Pulmonary artery endothelial cell (primary cell): ENCODE measurements at regions not wholly inside any gene's neighbourhood (a gene's known extent, or its start where the extent isn't known, plus 50 kb on each side); places are given as distances from the start of the nearest gene placed in this dataset.
A peak's percentile ranks its signal among the peaks of the same experiment; 100 is the strongest.

ENCODE experiments used
- DNase-seq: peaks from one replicate; pipeline ENCODE4 v3.0.0-alpha.2; 2011; ENCODE audit warnings: low read depth, low spot score

DNA sequence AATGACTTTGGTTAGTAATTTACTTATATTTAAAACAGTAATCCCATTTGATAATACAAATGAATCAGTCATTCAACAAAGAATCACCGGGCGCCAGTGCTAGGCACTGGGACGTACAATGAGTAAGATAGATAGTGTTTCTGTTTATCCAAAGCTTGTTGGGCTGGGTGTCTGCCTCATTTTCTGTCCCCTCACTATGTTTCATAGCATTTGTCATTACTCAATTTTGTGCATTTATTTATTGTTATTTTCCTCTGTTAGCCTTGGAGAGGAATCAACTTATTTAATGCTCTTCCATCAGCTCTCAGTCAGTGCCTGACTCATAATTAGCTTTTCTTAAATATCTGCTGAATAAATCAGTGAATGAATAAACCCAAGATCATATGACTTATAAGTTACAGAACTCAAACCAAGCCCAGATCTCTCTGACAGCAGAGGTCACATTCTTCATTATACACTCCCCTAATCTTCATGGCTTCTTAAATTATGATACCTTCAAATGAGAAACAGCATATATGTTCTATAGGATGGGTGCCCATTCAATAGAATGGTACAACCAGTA is 86.2 kb downstream of the TSPAN8 start:
- DNase-seq: no peak

DNA sequence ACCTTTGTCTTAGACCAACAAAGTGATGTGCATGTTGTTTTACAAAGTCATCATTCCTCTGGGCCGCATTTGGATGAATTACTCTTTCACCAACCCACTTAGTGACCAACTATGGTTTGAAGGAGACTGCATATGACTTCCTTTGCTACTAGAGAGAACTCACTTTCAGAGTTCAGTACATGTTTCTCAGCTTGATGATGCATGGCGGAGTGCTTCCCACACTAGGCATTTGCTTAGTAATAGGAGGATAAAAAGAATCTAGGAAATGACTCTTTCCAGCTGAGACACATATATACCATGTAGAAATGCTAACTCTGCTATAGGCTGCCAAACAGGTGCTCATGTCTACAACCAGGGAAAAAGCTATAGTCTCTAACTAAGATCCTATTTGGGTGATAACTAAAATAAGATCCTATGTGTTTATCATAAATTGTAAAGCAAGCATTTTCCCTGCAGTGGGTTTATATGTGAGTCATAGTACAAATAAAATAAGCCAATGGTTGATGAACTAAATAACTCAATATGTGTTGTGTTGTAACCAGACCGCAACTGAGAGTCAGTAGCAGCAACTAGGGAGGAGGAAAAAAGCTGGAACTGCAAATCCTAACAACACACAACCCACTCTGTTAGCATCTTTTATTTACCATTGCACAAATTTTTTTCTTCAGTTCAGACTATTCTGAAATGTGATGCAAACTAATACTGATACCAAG is 87.2 kb downstream of the TSPAN8 start:
- no peak for DNase-seq

GRCh38 chr12:71069311-71069710 is 88.5 kb downstream of the TSPAN8 start:
- no peak for DNase-seq

GRCh38 chr12:71063087-71063486 is 94.7 kb downstream of the TSPAN8 start:
- no peak for DNase-seq

DNA sequence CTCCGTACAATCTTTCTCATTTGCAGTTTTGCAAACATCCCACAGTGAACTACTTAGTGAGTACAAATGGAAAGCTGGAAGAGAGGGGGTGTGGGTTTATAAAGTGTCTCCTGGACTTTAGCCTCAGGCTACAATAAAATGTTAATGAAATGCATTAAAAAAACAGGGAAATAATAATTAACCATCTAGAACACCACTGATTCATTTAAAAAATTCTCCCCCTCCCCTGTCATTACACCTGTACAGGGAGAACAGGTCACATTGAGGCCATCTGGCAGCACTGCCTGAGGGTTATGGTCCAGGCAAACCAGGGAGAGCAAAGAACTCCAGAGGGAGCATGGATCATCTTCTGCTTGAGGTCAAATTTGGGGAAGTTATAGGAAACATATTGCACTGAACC is 96.3 kb downstream of the TSPAN8 start:
- DNase-seq: no peak

DNA sequence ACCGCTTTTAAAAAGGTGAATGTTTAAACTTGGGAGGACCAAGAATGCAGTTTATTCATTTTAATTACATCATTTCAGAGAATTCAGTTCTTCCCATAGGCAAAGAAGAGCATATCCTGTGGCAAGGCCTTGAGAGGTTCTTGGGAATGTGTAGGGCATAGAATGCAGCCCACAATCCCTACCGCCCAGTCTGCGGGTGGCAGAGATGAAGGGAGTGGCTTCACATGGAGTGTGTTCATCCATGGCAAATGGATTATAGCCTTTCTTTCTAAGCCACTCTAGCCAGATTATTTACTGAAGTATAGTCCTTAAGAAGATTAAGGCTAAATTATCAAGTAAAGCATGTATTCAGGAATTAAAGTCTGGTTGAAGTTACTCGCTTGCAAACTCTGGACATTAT is 97.4 kb downstream of the TSPAN8 start:
- DNase-seq: no peak

DNA sequence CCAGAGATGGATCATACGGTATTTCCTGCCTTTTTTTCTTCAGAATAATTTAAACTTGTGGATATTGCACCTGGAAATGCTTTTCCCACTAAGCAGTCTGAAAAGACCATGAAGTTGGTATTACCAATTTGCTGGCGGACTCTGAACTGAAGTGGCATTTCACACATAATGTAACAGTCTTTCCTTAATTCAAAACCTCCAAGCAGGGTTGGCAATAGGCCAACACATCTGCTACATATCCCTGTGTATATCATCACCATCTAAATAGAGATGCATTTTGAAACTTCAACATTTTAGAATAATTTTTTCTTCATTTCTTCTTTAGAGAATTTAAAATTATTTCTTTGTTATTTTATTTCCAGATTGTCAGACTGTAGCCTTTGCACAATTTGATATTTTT is 100.5 kb downstream of the TSPAN8 start:
- no peak for DNase-seq

GRCh38 chr12:71054551-71054950 is 103.2 kb downstream of the TSPAN8 start:
- DNase-seq: no peak

DNA sequence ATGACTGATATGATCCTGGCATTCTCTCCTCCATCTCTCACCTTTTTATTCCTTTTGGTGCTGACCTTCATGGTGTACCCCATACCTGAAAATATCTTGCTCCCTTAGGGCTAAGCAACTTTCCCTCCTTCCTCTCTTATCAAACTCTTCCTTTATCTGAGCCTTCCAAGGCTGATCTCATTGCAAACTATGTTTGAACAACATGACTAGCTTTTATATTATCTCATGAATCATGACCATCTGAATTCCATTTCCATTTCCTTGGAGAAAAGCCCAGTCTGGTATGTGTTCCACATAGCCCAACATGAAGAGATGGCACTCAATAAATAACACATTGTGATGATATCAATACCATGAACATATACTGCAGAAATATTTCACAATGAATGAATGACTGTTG is 111.6 kb downstream of the TSPAN8 start:
- DNase-seq: no peak

- DNase-seq: no peak
Measured at GRCh38 chr12:71045781-71046180, 112.0 kb downstream of the TSPAN8 start.

GRCh38 chr12:71041476-71041875 is 116.3 kb downstream of the TSPAN8 start:
- DNase-seq: no peak

GRCh38 chr12:71038960-71039359 is 118.4 kb upstream of the PTPRR start:
- DNase-seq: no peak

- no peak for DNase-seq
Measured at GRCh38 chr12:71036526-71036925, 116.0 kb upstream of the PTPRR start.

DNA sequence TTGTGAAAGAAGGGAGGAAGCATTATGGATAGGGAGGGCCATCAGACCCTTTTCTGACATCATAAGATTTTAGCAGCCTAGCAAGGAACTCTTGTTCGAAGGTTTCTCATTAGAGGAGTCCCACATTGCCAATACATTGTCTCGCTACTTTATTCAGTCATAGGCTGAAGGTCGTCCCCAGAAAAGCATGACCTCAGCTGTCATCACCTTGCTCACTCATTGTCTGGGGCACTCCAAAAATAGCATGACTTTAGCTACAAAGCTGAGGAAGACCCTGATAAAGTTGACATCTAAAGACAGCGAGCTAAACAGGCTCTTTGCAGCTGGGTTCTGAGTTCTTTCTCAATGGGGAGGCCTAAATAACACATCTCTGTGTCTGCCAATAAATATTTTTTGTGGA is 112.4 kb upstream of the PTPRR start:
- no peak for DNase-seq

GRCh38 chr12:71029302-71029701 is 108.8 kb upstream of the PTPRR start:
- DNase-seq: no peak

- no peak for DNase-seq
Measured at GRCh38 chr12:71027856-71028255, 107.3 kb upstream of the PTPRR start.

- DNase-seq: no peak
Measured at GRCh38 chr12:71024827-71025226, 104.3 kb upstream of the PTPRR start.

DNA sequence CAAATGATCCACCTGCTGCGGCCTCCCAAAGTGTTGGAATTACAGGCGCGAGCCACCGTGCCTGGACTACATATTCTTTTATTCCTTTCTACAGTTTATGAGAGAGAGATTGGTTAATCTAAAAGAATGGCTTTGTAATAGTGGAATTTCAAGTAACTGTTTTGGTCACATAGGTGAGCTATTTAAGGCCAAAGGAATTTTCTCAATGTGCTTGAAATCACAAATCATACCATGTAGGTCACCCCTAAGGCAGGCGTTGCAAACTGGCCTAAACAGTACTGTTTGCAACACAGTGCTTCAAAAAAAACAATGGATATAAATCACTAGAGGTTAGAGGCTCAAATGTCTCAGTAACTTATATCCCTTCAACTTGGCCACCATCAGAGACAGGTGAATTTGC is 103.7 kb upstream of the PTPRR start:
- DNase-seq: no peak

DNA sequence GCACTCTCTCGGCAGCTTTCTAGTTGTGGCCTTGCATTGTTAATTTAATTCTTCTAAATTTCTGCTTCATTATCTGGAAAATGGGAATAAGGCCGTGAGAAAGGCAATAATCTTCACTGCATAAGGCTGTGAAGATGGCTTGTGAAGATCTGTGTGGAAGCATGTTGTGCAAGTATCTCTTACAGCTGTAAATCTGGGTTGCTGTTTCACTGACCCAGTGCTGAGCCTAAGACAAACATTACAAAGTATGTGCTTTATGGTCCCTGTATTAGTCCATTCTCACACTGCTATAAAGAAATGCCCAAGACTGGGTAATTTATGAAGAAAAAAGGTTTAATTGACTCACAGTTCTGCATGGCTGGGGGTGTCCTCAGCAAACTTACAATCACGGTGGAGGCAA is 101.0 kb upstream of the PTPRR start:
- DNase-seq: no peak

DNA sequence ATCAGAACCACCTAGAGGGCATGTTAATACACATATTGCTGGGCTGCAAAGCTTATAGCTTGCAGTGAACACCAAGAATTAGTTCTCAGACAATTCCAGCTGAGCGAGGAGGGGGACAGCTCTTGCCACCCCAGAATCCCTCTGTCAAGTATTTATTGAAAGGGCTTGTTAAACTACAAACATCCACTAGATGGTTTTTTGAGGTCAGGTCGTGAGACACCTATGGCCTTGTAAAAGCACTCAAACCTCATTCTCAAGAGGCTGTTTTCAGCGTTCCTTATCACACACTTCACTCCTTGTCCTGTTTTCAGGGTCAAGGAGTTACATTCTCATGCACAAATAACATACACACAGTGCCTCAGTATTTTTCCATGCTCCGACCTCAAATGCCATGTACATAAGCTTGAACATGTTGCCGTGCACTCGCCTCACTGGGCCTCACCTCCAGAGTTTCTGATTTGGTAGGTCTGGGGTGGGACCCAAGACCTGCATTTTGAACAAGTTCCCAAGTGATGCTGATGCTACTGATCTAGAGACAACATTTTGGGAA is 98.8 kb upstream of the PTPRR start:
- no peak for DNase-seq

DNA sequence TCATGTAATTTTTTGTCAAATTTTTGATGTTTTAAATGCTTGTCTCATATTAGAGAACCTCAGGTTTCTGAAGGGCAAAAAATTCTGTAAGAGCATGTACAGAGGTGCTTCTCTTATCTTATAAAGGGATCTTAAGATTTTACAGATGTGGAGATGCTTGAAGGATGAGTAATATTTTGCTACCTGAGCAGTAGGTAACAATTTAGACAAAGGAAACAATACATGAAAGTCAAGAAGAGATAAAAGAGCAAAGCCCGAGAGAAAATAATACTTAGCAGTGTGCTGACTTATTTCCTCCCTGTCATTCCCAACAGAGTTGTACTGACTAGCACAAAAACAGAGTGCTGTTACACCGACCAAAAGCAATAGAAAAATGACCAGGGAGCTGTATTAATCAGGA is 98.1 kb upstream of the PTPRR start:
- no peak for DNase-seq

GRCh38 chr12:71014180-71014785 is 93.7 kb upstream of the PTPRR start:
- peak; percentile 20 for DNase-seq

DNA sequence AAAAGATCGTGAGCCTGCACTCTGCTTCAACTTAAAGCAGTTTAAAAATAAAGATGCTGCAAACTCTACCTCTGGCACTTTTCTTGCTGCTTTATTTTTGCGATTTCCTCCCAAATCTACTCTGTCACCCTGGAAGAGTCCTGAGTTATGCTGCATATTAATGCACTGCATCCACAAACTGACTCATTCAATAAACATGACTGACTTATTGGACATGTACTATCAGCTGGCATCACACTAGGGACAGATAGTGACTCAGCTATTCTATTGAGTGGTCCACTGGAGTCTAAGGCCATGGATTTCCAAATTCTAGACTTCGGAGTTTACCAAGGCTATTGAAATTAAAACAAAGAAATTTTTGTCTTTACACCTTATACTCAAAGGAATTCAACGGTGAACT is 90.7 kb upstream of the PTPRR start:
- DNase-seq: no peak
